Astrocyte of the cerebellum (primary cell): ENCODE measurements at regions not wholly inside any gene's neighbourhood (a gene's known extent, or its start where the extent isn't known, plus 50 kb on each side); places are given as distances from the start of the nearest gene placed in this dataset.

ENCODE experiments used
- DNase-seq: peaks from one replicate; pipeline ENCODE4 v3.0.0-alpha.2; 2011; ENCODE audit warnings: low read depth
- H3K4me3 ChIP-seq: 2 replicates; pipeline ENCODE4 v1.5.1; 2011; ENCODE audit warnings: mild to moderate bottlenecking, low read depth, low read length, moderate library complexity
- CTCF ChIP-seq: IDR thresholded peaks from 2 replicates; pipeline ENCODE4 v1.5.1; 2012; ENCODE audit warnings: low read length, low read depth, moderate library complexity, mild to moderate bottlenecking; ENCODE audit errors: missing control alignments
- in situ Hi-C: cut with HindIII; loops from 2 replicates; pipeline ENCODE4 v1.10.0; 2017; ENCODE audit warnings: low sequenced_read_pairs

GRCh38 chr1:184187097-184187496 lies 135.6 kb downstream of the TSEN15 start:
- H3K4me3 ChIP-seq: no peak overlapping the region
- DNase-seq: no peak
- no peak for TF ChIP-seq CTCF
- in situ Hi-C loops: no loop called here

GRCh38 chr1:184188037-184188436 lies 136.5 kb downstream of the TSEN15 start:
- H3K4me3 ChIP-seq: no peak overlapping the region
- DNase-seq: no peak
- in situ Hi-C loops: no loop called here
- no peak for TF ChIP-seq CTCF

- no peak for DNase-seq
- in situ Hi-C loops: no loop called here
- no peak for TF ChIP-seq CTCF
- H3K4me3 ChIP-seq: no peak overlapping the region
Observed at GRCh38 chr1:184189361-184189760, 137.8 kb downstream of the TSEN15 start.

- H3K4me3 ChIP-seq: no peak overlapping the region
- in situ Hi-C loops: no loop called here
- no peak for DNase-seq
- no peak for TF ChIP-seq CTCF
Observed at GRCh38 chr1:184190616-184191015, 139.1 kb downstream of the TSEN15 start.

GRCh38 chr1:184191181-184191621 lies 139.7 kb downstream of the TSEN15 start:
- no peak for TF ChIP-seq CTCF
- no peak overlapping the region for H3K4me3 ChIP-seq
- DNase-seq: peak; percentile 58
- in situ Hi-C loops: no loop called here

GRCh38 chr1:184192796-184193195 lies 141.3 kb downstream of the TSEN15 start:
- DNase-seq: no peak
- in situ Hi-C loops: no loop called here
- TF ChIP-seq CTCF: no peak
- no peak overlapping the region for H3K4me3 ChIP-seq

- TF ChIP-seq CTCF: no peak
- DNase-seq: no peak
- H3K4me3 ChIP-seq: no peak overlapping the region
- in situ Hi-C loops: no loop called here
Observed at GRCh38 chr1:184193451-184193850, 141.9 kb downstream of the TSEN15 start.
